HL-60 (cell line): ENCODE measurements at regions not wholly inside any gene's neighbourhood (a gene's known extent, or its start where the extent isn't known, plus 50 kb on each side); places are given as distances from the start of the nearest gene placed in this dataset.

Experiments
- CTCF ChIP-seq: IDR thresholded peaks from one replicate; pipeline ENCODE4 v1.5.1; 2011; ENCODE audit warnings: low read length, control low read depth, inconsistent platforms; ENCODE audit not compliant: insufficient read depth
- POLR2AphosphoS5 ChIP-seq: IDR thresholded peaks from 2 replicates; pipeline ENCODE4 v1.6.1; 2012; ENCODE audit warnings: low read depth
- REST ChIP-seq: IDR thresholded peaks from 2 replicates; pipeline ENCODE4 v1.6.1; 2012; ENCODE audit warnings: low read depth; ENCODE audit not compliant: insufficient replicate concordance
- SPI1 ChIP-seq: IDR thresholded peaks from 2 replicates; pipeline ENCODE4 v1.6.1; 2012; ENCODE audit warnings: low read depth, mild to moderate bottlenecking, borderline replicate concordance

- TF ChIP-seq REST (no peak), CTCF (no peak), POLR2AphosphoS5 (no peak), SPI1 (no peak)
Observed at GRCh38 chr4:64125354-64125753, 283.9 kb downstream of the TECRL start.
